GM12873 (cell line): ENCODE measurements at regions not wholly inside any gene's neighbourhood (a gene's known extent, or its start where the extent isn't known, plus 50 kb on each side); places are given as distances from the start of the nearest gene placed in this dataset.

Experiments used
- TF ChIP-seq, protein P1 (sequence below): IDR thresholded peaks from 2 replicates; pipeline ENCODE4 v1.5.1; 2012; ENCODE audit warnings: low read depth, mild to moderate bottlenecking, moderate library complexity, low read length, control low read depth; ENCODE audit not compliant: insufficient read depth; ENCODE audit errors: missing control alignments

DNA sequence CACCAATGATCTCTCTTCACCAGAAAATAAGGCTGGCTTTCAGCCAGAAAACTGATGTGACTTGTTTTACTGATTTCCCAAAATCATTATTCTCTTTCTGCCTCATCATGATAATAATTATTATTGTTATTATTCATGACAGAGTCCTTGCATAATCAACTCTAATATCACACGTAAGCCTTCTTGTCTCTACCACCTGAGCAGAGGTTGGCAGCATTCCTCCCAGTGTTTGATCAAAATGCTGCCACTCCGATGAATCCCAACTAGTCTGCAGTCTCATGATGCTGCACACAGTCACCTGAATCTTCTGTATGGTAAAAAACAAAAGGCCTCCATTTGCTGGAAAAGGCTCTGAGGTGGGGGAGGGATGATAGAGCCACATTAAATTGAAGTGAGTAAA lies 105.7 kb upstream of the PLEKHG7 start:
- TF ChIP-seq, protein P1, sequence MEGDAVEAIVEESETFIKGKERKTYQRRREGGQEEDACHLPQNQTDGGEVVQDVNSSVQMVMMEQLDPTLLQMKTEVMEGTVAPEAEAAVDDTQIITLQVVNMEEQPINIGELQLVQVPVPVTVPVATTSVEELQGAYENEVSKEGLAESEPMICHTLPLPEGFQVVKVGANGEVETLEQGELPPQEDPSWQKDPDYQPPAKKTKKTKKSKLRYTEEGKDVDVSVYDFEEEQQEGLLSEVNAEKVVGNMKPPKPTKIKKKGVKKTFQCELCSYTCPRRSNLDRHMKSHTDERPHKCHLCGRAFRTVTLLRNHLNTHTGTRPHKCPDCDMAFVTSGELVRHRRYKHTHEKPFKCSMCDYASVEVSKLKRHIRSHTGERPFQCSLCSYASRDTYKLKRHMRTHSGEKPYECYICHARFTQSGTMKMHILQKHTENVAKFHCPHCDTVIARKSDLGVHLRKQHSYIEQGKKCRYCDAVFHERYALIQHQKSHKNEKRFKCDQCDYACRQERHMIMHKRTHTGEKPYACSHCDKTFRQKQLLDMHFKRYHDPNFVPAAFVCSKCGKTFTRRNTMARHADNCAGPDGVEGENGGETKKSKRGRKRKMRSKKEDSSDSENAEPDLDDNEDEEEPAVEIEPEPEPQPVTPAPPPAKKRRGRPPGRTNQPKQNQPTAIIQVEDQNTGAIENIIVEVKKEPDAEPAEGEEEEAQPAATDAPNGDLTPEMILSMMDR: no peak

DNA sequence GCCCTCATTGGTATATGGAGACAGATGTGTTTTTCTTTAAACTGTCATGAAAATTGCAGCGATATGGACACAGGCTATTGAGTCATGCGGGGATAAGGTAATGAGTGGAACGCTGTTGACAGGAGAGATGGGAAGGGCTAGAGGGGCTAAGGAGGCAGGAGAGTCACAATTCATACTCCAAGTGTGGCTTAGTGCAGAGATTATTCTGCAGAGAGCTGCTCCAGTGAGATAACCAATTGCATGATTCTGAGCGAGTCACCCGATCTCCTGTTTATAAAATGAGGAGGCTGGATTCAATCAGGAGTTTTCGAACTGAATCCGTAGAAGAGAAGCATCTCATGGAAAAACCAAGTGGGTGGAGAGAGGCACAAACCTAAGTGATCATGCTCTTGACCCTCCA lies 106.4 kb upstream of the PLEKHG7 start:
- TF ChIP-seq, protein P1: no peak

DNA sequence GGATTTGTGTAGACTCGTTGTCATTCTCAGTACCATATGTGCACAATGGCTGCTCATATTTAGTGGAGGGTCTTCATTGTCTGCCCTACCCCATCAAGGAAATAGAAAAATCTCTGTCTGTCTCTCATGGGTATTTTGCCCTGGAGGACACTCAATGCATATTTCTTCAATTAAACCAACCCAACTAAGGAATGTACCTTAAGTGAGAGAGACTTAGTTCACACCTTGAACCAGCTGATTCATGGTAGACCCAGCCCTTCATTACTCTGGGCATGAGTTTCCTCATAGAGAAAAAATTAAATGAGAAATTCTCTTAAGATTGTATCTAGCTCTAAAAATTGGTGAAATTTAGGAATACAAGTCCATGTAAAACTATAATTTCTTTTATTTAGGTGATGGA lies 107.1 kb upstream of the PLEKHG7 start:
- TF ChIP-seq, protein P1: no peak

DNA sequence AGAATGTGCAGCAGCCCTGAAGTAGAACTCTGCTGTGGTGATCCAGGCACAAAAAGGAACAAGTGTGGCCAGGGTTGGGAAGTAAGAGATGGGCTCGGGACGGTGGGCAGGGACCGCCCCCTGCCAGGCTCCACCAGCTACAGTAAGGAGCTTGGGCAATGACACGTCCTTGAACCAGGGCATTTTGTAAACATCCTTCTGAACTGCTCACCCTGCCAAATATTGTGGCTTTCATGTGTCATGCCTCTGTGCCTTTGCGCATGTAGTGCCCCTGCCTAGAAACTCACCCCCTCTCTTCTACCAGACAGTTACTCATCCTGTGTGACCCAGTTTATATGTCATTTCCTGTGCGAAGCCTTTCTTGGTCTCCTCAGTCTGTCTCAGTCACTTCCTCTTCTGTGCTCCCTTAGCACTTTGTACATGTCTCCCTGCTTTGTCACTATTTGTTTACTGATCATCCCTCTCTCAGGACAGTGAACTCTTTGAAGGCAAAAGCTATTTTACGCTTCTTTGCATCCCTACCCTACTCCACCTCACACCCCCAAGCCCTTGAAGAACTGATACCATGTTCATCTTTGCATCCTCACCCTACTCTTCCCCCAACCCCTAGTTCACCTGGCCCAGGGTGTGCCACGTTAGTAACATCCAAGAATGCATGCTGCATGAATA lies 108.9 kb upstream of the PLEKHG7 start:
- TF ChIP-seq, protein P1: no peak

DNA sequence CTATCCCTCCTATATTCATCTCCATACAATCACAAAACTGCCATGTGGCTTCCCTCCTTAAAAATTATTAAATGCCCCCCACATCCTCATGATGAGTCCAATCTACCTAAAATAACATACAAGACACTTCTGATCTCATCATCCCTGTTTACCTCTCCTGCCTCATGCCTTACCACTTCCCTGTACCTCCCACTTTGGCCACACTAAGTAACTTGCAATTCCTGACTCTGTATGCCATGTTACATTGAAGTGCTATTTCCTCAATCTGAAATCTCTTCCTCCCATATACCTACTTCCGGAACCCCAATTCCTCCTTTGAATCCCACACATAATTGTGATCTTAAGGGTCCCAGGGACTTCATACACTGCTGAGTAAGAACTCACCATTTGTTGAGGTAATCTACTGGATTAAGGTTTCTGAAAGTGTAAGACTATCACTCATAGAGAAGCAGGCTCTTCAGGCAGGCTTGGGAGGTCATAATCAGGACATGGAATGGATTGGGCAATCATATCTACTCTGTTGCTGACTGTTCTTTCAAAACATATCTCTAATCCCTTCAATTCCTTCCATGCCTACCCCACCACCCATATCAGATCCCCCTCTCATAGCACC lies 117.6 kb upstream of the PLEKHG7 start:
- TF ChIP-seq, protein P1: no peak

DNA sequence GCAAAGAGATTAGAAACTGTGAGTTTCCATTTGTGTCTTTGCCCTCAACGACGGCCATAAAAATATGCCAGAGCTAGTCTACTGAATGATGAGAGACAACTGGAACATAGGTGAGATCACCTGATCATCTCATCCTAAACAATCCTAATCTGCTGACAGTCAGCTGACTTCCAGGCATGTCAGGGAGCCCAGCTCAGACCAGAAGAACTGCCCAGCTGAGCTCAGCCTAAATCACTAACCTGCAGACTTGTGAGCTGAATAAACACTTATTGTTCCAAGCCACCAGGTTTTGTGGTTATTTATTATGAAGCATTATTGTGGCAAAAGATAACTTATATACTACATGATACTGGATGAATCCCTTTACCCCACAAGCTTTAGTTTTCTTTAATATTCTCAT lies 118.9 kb upstream of the PLEKHG7 start:
- TF ChIP-seq, protein P1: no peak

DNA sequence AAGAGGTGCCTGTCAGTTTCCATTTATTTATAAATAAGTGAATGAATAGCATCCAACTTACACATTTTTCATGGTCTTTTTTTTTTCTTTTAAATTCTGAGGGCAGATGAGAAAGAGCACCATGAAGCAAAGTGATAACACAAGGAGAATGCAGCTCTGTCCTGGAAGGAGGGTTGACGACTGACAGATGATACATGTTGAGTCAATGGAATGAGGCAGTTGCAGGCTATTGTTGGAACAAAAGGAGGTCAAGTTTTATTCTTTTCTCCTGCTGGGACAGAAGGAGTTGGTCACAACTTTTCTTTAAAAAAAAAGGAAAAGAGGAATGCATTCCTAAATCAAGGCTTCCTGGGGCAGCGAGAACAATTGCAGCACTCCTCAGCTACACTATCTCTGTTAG lies 119.9 kb upstream of the PLEKHG7 start:
- TF ChIP-seq, protein P1: no peak
